Small intestine (tissue), 7 donors: ENCODE measurements at regions not wholly inside any gene's neighbourhood (a gene's known extent, or its start where the extent isn't known, plus 50 kb on each side); places are given as distances from the start of the nearest gene placed in this dataset.
"Not testable (repeated sequence)": the region's sequence is repeated elsewhere in the genome, so short reads cannot be mapped to it uniquely, and the experiment has no call there.

ENCODE experiments used
- DNase-seq, 2 donors: peaks; one replicate each; pipeline versions ENCODE4 v3.0.0 to v3.0.0-alpha.2; 2013
- FAIRE-seq: peaks from 2 replicates; lab custom pipeline; 2012; peaks lifted over from hg19 to GRCh38; lab: Jason Lieb, UNC
- H3K27ac ChIP-seq, 3 donors: one replicate each; pipeline ENCODE4 v1.5.1; 2013; ENCODE audit warnings: low read length in 2 of 3, mild to moderate bottlenecking in 2 of 3, control low read depth in 1 of 3, inconsistent platforms in 1 of 3, low read depth in 1 of 3, moderate library complexity in 1 of 3
- H3K27me3 ChIP-seq, 3 donors: one replicate each; pipeline ENCODE4 v1.6.1; 2013; ENCODE audit warnings: low read length in 3 of 3, inconsistent platforms in 1 of 3; ENCODE audit not compliant: control insufficient read depth in 3 of 3, insufficient read depth in 3 of 3
- H3K36me3 ChIP-seq, 3 donors: one replicate each; pipeline ENCODE4 v1.6.1; 2013; ENCODE audit warnings: low read length in 3 of 3, inconsistent platforms in 1 of 3, low read depth in 1 of 3, mild to moderate bottlenecking in 1 of 3, moderate library complexity in 1 of 3; ENCODE audit not compliant: control insufficient read depth in 3 of 3, insufficient read depth in 2 of 3
- H3K4me1 ChIP-seq, 3 donors: one replicate each; pipeline ENCODE4 v1.6.1; 2013; ENCODE audit warnings: low read length in 2 of 3, inconsistent platforms in 1 of 3, low read depth in 1 of 3, mild to moderate bottlenecking in 1 of 3, moderate library complexity in 1 of 3; ENCODE audit not compliant: control insufficient read depth in 3 of 3, insufficient read depth in 2 of 3
- H3K4me3 ChIP-seq, 3 donors: one replicate each; pipeline ENCODE4 v1.5.1; 2013; ENCODE audit warnings: low read length in 3 of 3, control low read depth in 1 of 3, inconsistent platforms in 1 of 3, low read depth in 1 of 3, mild to moderate bottlenecking in 1 of 3, moderate library complexity in 1 of 3
- H3K9me3 ChIP-seq, 2 donors: one replicate each; pipeline ENCODE4 v1.6.1; 2013; ENCODE audit warnings: low read depth in 1 of 2, low read length in 1 of 2; ENCODE audit not compliant: control insufficient read depth in 2 of 2, insufficient read depth in 1 of 2
- WGBS, 3 donors: extraction: QIAGEN DNeasy Blood & Tissue Kit; methylation state at CpG; one replicate each; pipeline ENCODE4 v1.1.7; 2013; 5-methylcytosine and 5-hydroxymethylcytosine counted together
- donor health status: healthy with polysubstance abuse.
- donor health status: control.
- donor health status: control.
- donor health status: Bipolar disorder and iron deficiency.
- donor health status: healthy.

- H3K4me3 ChIP-seq, result no peak overlapping the region
- no peaks in the 10 kb centered on the region for H3K9me3 ChIP-seq
- peak; percentile 12 to 73 for DNase-seq
- H3K4me1 ChIP-seq, result peaks cover 0 to 2% (median 0%) of the 10 kb centered on the region in 3 donors
- H3K27ac ChIP-seq, result no peak overlapping the region
- 21 to 59% (median 26%) methylated on average over 4 of the region's 4 CpGs for WGBS, 3 donors
- no peaks in the 10 kb centered on the region for H3K36me3 ChIP-seq
- H3K27me3 ChIP-seq, result peaks cover 0 to 2% (median 0%) of the 10 kb centered on the region in 3 donors
- no peak for FAIRE-seq
Measured at GRCh38 chr5:17326600-17327037, 109.2 kb downstream of the BASP1 start.

- H3K27ac ChIP-seq, result no peak overlapping the region
Measured at GRCh38 chr5:17327048-17327625, 109.7 kb downstream of the BASP1 start.

GRCh38 chr5:17329571-17329970 is 112.1 kb downstream of the BASP1 start:
- DNase-seq, result no peak
- H3K36me3 ChIP-seq, result no peaks in the 10 kb centered on the region
- no peak overlapping the region for H3K27ac ChIP-seq
- H3K4me3 ChIP-seq, result no peak overlapping the region
- H3K4me1 ChIP-seq, result peaks cover 0 to 2% (median 0%) of the 10 kb centered on the region in 3 donors
- H3K9me3 ChIP-seq, result no peaks in the 10 kb centered on the region
- 94 to 96% (median 94%) methylated on average over 3 of the region's 3 CpGs for WGBS, 3 donors
- FAIRE-seq, result no peak
- peaks cover 0 to 2% (median 0%) of the 10 kb centered on the region in 3 donors for H3K27me3 ChIP-seq

More at GRCh38 chr5:17327048-17327625, 109.7 kb downstream of the BASP1 start:
- Histone ChIP-seq H3K4me3 (no peak overlapping the region), H3K9me3 (no peaks in the 10 kb centered on the region), H3K36me3 (no peaks in the 10 kb centered on the region), H3K4me1 (peaks cover 0 to 2% (median 0%) of the 10 kb centered on the region in 3 donors), H3K27me3 (peaks cover 0 to 2% (median 0%) of the 10 kb centered on the region in 3 donors)
- WGBS, 3 donors, result 60 to 70% (median 62%) methylated on average over 9 of the region's 9 CpGs
- DNase-seq (no peak), FAIRE-seq (no peak)

- DNase-seq, result no peak
- WGBS, 3 donors, result 58 to 72% (median 61%) methylated on average over 2 of the region's 2 CpGs
Measured at GRCh38 chr5:17330386-17330785, 113.0 kb downstream of the BASP1 start.

GRCh38 chr5:17331651-17332050 is 114.2 kb downstream of the BASP1 start:
- Histone ChIP-seq H3K4me3 (no peak overlapping the region), H3K4me1 (peaks cover 0 to 2% (median 0%) of the 10 kb centered on the region in 3 donors), H3K36me3 (no peaks in the 10 kb centered on the region), H3K27me3 (peaks cover 0 to 2% (median 0%) of the 10 kb centered on the region in 3 donors), H3K9me3 (no peaks in the 10 kb centered on the region), H3K27ac (no peak overlapping the region)
- WGBS, 3 donors, result 91 to 100% (median 94%) methylated on average over 4 of the region's 4 CpGs
- FAIRE-seq (no peak), DNase-seq (no peak)

More at GRCh38 chr5:17330386-17330785, 113.0 kb downstream of the BASP1 start:
- H3K27ac ChIP-seq, result no peak overlapping the region
- no peaks in the 10 kb centered on the region for H3K9me3 ChIP-seq
- no peak overlapping the region for H3K4me3 ChIP-seq
- H3K27me3 ChIP-seq, result peaks cover 0 to 2% (median 0%) of the 10 kb centered on the region in 3 donors
- peaks cover 0 to 2% (median 0%) of the 10 kb centered on the region in 3 donors for H3K4me1 ChIP-seq
- no peaks in the 10 kb centered on the region for H3K36me3 ChIP-seq
- no peak for FAIRE-seq

GRCh38 chr5:17333755-17334154 is 116.3 kb downstream of the BASP1 start:
- H3K27me3 ChIP-seq, result peaks cover 0 to 2% (median 0%) of the 10 kb centered on the region in 3 donors
- H3K4me3 ChIP-seq, result no peak overlapping the region
- peaks cover 0 to 4% of the 10 kb centered on the region in 2 donors for H3K9me3 ChIP-seq
- DNase-seq (no peak), FAIRE-seq (no peak)
- H3K36me3 ChIP-seq, result no peaks in the 10 kb centered on the region
- WGBS, 3 donors, result 54 to 80% (median 60%) methylated on average over 3 of the region's 3 CpGs
- H3K27ac ChIP-seq, result no peak overlapping the region
- no peaks in the 10 kb centered on the region for H3K4me1 ChIP-seq

GRCh38 chr5:17336054-17336453 is 118.6 kb downstream of the BASP1 start:
- H3K9me3 ChIP-seq, result peaks cover 0 to 4% of the 10 kb centered on the region in 2 donors
- DNase-seq (no peak), FAIRE-seq (no peak)
- no peaks in the 10 kb centered on the region for H3K36me3 ChIP-seq
- no peak overlapping the region for H3K4me3 ChIP-seq
- WGBS, 3 donors, result 30 to 71% (median 32%) methylated on average over 1 of the region's 1 CpG
- H3K27ac ChIP-seq, result no peak overlapping the region
- H3K4me1 ChIP-seq, result no peaks in the 10 kb centered on the region
- H3K27me3 ChIP-seq, result peaks cover 0 to 2% (median 0%) of the 10 kb centered on the region in 3 donors

- DNase-seq, H3K9me3 ChIP-seq, H3K4me3 ChIP-seq, FAIRE-seq, H3K36me3 ChIP-seq, H3K27ac ChIP-seq, H3K4me1 ChIP-seq, H3K27me3 ChIP-seq: not testable (repeated sequence)
- 57 to 74% (median 64%) methylated on average over 3 of the region's 3 CpGs for WGBS, 3 donors
Measured at GRCh38 chr5:17336723-17337122, 119.3 kb downstream of the BASP1 start.
